Osteocyte (in vitro differentiated cells): ENCODE measurements at regions not wholly inside any gene's neighbourhood (a gene's known extent, or its start where the extent isn't known, plus 50 kb on each side); places are given as distances from the start of the nearest gene placed in this dataset.
A peak's percentile ranks its signal among the peaks of the same experiment; 100 is the strongest.

Experiments
- DNase-seq: peaks from one replicate; pipeline ENCODE4 v3.0.0; 2021; ENCODE audit warnings: mixed read lengths; ENCODE audit not compliant: unreplicated experiment; ENCODE audit errors: extremely low spot score
- H3K27ac Mint-ChIP-seq: one replicate; pipeline ENCODE4 v1.8.0; 2021; ENCODE audit warnings: mild to moderate bottlenecking, mixed read lengths; ENCODE audit not compliant: unreplicated experiment
- H3K27me3 Mint-ChIP-seq: one replicate; pipeline ENCODE4 v1.8.0; 2021; ENCODE audit warnings: mixed read lengths; ENCODE audit not compliant: unreplicated experiment
- H3K36me3 Mint-ChIP-seq: one replicate; pipeline ENCODE4 v1.8.0; 2021; ENCODE audit warnings: mixed read lengths; ENCODE audit not compliant: unreplicated experiment
- H3K4me1 Mint-ChIP-seq: one replicate; pipeline ENCODE4 v1.8.0; 2021; ENCODE audit warnings: mixed read lengths; ENCODE audit not compliant: unreplicated experiment
- H3K4me3 Mint-ChIP-seq: one replicate; pipeline ENCODE4 v1.8.0; 2021; ENCODE audit warnings: mild to moderate bottlenecking, moderate library complexity, mixed read lengths; ENCODE audit not compliant: unreplicated experiment
- H3K9me3 Mint-ChIP-seq: one replicate; pipeline ENCODE4 v1.8.0; 2021; ENCODE audit warnings: mixed read lengths; ENCODE audit not compliant: unreplicated experiment
- CTCF ChIP-seq: fragments of 200-600 bp; sonication (generic); IDR thresholded peaks from 2 replicates; pipeline ENCODE4 v1.5.0; 2021; ENCODE audit warnings: antibody characterized with exemption, mild to moderate bottlenecking, moderate library complexity

DNA sequence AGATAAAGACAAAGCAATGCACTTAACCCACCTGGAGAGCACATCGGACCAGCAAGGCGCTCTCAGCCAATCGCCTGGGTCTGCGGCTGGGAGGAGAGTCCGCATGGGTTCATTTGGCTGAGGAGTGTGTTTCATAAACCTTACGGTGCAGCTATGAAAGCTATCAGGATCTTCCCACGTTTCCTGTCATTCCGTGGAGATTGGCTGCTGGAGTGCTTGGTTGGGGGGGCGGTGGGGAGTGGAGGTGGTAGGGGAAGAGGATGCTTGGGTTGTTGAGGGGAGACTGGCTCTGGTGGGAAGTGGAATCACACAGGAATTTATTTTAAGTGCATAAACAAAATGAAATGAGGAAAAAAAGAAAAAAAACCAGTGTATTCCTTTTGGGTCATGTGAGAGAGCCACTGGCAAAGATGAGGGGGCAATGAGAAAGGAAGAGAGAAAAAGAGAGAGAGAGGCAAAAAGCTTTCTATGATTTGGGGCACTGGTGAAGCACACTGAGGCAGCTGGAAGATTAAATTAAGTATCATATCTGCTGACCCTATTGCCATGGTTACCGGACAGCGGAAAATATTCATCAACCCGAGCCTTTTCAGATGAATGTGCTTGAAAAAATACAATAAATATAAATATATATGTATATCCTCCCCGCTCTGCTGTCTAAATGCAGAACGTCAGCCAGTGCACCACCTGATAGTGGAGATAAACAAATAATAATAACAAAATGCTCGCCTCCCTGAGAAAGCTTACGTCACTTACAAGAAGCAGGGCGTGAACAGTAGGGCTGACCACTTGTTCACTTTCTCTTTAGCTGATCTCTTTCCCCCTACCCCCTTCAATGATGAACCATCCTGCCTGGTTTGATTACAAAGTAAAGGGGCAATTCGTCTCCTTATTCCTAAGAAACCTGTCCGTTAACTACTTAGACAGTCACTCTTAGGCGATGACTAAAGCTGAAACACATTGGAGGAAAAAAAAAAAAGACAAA, 457.0 kb upstream of the ZFHX3 start:
- Mint-ChIP-seq H3K9me3 (no peaks in the 10 kb centered on the region), H3K27ac (no peak overlapping the region), H3K36me3 (no peaks in the 10 kb centered on the region), H3K4me1 (no peaks in the 10 kb centered on the region), H3K27me3 (no peaks in the 10 kb centered on the region), H3K4me3 (no peak overlapping the region)
- no peak for TF ChIP-seq CTCF
- no peak for DNase-seq

DNA sequence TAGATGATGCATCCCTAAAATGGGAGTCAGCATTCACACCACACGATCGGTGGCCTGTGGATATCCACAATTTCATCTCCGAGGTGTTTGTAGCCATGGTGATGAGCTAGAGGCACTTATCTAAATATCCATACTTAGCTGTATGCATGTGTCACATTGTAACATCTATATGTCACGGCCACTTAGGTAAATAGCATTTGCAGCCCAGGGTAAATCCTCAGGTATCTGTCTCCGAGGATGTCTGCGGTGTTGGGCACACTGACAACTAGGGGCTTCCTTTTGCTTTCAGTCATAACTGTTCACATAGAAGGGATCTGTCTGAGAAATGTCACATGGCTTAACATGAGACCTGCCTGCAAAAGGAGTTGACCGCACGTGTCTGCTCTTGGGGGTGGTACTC, 455.2 kb upstream of the ZFHX3 start:
- Mint-ChIP-seq H3K27ac (no peak overlapping the region), H3K4me3 (no peak overlapping the region), H3K36me3 (no peaks in the 10 kb centered on the region), H3K9me3 (no peaks in the 10 kb centered on the region), H3K27me3 (no peaks in the 10 kb centered on the region), H3K4me1 (no peaks in the 10 kb centered on the region)
- TF ChIP-seq CTCF, result no peak
- no peak for DNase-seq

DNA sequence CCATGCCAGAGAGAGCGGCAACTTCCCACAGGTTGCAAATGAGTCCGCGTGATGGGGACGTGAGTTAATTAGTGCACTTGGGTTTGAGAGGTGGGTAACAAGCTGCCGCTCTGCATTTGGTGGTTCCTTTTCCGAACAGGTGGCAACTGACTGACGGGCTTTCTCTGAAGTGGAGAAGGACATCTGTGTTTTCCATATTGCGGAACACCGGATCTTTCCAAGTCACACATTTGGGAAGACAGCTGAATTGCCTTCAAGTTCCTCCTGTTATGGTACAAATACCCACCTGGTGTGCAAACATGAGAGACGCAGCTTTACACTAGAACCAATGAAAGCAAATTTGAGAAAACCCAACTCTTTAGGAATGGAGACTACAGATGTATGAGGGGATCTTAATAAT, 451.3 kb upstream of the ZFHX3 start:
- no peak overlapping the region for H3K4me3 Mint-ChIP-seq
- H3K27me3 Mint-ChIP-seq, result no peaks in the 10 kb centered on the region
- H3K36me3 Mint-ChIP-seq, result no peaks in the 10 kb centered on the region
- no peak overlapping the region for H3K27ac Mint-ChIP-seq
- TF ChIP-seq CTCF, result no peak
- peak; percentile 34 for DNase-seq
- H3K4me1 Mint-ChIP-seq, result no peaks in the 10 kb centered on the region
- H3K9me3 Mint-ChIP-seq, result no peaks in the 10 kb centered on the region

GRCh38 chr16:73485880-73486279, 438.0 kb upstream of the ZFHX3 start:
- H3K27me3 Mint-ChIP-seq, result no peaks in the 10 kb centered on the region
- no peak for TF ChIP-seq CTCF
- H3K9me3 Mint-ChIP-seq, result no peaks in the 10 kb centered on the region
- DNase-seq, result no peak
- H3K4me3 Mint-ChIP-seq, result no peak overlapping the region
- H3K36me3 Mint-ChIP-seq, result no peaks in the 10 kb centered on the region
- H3K4me1 Mint-ChIP-seq, result no peaks in the 10 kb centered on the region
- no peak overlapping the region for H3K27ac Mint-ChIP-seq

- Mint-ChIP-seq H3K27me3 (peaks cover 4% of the 10 kb centered on the region), H3K4me3 (no peak overlapping the region), H3K27ac (no peak overlapping the region), H3K9me3 (no peaks in the 10 kb centered on the region), H3K36me3 (no peaks in the 10 kb centered on the region), H3K4me1 (no peaks in the 10 kb centered on the region)
- DNase-seq, result peak; percentile 32
- TF ChIP-seq CTCF, result no peak
Measured at GRCh38 chr16:73483934-73484711, 436.2 kb upstream of the ZFHX3 start.
